DMS53 treated with DMSO at 0.1 percent for 48 hours (cell line): ENCODE measurements at regions not wholly inside any gene's neighbourhood (a gene's known extent, or its start where the extent isn't known, plus 50 kb on each side); places are given as distances from the start of the nearest gene placed in this dataset.
"Not testable (repeated sequence)": the region's sequence is repeated elsewhere in the genome, so short reads cannot be mapped to it uniquely, and the experiment has no call there.

Experiments used
- DNase-seq: peaks from one replicate; lab custom pipeline; 2025; ENCODE audit not compliant: unreplicated experiment; lab: John Stamatoyannopoulos, UW

GRCh38 chr7:131865911-131866310 is 309.5 kb upstream of the PODXL start:
- no peak for DNase-seq

- DNase-seq = no peak
Measured at GRCh38 chr7:131861620-131862346, 305.4 kb upstream of the PODXL start.

DNA sequence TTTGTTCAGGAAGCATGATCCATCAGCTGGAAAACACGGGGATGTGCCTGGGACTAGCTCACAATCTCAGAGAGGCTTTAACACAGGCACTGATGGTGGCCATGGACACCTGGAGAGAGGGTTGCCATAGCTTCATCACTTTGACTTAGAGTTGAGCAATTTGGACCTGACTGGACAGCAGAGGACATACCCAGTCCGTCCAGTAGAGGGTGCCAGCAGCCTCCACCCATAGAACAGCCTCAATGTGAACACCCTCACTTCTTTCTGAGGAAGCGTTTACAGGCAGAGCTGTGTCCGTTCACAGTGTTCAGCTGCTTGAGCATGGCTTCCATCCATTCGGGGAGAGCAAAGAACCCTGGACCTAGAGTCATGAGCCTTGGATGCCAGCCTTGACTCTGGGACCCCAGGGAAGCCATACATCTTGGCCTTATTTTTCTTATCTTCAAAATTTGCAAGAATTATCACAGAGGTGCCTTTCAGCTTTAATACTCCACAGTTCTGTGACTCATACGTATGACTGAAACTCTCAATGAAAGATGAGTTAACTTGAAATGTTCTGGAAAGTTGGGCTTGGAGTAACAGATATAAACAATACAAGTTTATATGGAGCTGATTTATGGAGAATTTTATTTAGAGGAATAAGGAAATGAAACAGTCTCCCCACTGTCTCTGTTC is 302.9 kb upstream of the PODXL start:
- peak; percentile 58 for DNase-seq

GRCh38 chr7:131858611-131859010 is 302.2 kb upstream of the PODXL start:
- DNase-seq = no peak

- no peak for DNase-seq
Measured at GRCh38 chr7:131849472-131849871, 293.0 kb upstream of the PODXL start.

GRCh38 chr7:131848033-131848432 is 291.6 kb upstream of the PODXL start:
- DNase-seq = no peak

- DNase-seq = no peak
Measured at GRCh38 chr7:131845573-131846314, 289.3 kb upstream of the PODXL start.

- no peak for DNase-seq
Measured at GRCh38 chr7:131844369-131844768, 287.9 kb upstream of the PODXL start.

- no peak for DNase-seq
Measured at GRCh38 chr7:131843898-131844331, 287.5 kb upstream of the PODXL start.

- DNase-seq = no peak
Measured at GRCh38 chr7:131839967-131840690, 283.7 kb upstream of the PODXL start.

DNA sequence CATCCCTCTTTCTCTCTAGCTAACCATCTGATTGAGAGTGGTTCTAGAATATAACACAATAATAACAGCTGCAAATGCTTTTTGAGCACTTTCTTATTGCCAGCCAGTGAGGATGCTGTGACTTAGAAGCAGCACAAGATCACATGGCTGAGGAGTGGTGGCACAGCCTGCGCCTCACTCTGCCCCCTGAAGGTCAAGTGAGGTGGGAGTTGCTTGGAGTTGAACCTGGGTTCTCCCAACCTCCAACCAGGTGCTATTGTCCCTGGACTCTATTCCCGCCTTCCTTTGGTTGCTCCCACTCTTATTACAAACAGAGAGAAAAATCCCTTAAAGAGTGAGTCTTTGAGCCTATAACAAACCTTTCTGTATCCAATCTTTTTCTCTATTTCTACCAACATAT is 280.3 kb upstream of the PODXL start:
- no peak for DNase-seq

DNA sequence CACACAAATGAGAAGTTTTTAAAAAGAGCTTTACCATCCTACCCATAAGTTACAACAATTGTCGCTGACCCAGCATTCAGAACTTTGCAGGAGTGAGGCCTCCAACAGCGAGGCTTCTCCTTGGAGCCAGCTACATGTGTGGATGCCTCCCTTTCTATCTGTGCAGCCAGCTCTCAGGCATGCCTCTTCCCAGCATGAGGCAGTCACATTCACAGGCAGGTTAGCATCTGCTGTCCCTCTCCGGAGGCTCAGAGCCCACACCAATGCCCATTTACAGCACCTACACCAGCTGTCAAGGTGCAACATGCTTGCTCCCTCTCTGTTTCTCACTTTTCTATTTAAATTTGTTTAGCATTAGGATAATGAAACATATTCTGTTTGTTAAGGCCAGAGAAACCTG is 278.7 kb upstream of the PODXL start:
- DNase-seq = no peak

- no peak for DNase-seq
Measured at GRCh38 chr7:131830681-131831080, 274.3 kb upstream of the PODXL start.

DNA sequence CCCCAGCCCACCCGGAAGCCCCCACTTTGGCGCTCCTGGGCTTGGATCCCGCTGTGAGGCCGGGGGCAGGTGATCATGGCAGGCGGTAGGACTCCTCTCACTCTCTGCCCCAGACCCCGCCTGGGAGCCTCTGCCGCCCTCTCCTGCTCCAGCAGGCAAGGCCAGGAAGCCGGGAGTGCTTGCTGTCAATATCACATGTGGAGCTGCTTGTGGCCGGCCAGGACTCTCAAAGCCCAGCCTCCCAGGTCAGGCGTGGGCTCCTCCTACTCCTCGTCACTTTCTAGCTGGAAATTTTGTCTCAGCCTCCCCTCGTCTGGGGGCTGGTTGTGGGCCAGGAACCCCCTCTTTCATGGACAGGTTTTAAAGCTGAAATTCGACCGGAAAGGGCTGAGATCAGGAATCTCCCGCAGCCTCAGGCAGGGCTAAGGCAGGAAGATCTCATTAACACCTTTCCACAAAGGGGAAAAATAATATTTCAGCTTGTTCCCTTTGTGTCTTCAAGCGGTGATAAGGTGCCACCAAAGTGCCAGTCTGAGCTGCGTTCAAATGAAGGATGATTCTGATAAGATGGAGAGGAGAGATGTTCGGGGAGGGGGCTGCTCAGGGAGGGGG is 273.6 kb upstream of the PODXL start:
- DNase-seq = peak; percentile 26

GRCh38 chr7:131827421-131827820 is 271.0 kb upstream of the PODXL start:
- DNase-seq = no peak

DNA sequence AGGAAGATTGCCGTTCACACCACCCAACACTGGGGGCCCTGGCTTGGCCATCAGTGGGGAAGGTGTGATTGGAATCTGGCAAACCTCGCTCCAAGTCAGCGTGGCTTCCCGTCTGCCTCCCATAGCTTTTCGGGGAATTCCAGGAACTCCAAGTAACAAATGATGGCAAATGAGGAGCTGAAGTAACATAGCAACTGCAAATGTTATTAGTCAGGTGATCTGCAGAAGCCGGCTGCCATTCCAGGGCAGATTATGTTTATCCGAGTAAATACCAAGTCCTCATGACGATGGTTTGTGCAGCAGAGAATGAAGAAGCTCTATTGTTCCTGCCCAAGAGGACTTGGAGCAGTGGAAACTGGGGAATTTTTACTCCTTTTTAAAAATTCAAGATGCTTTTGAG is 270.5 kb upstream of the PODXL start:
- no peak for DNase-seq

DNA sequence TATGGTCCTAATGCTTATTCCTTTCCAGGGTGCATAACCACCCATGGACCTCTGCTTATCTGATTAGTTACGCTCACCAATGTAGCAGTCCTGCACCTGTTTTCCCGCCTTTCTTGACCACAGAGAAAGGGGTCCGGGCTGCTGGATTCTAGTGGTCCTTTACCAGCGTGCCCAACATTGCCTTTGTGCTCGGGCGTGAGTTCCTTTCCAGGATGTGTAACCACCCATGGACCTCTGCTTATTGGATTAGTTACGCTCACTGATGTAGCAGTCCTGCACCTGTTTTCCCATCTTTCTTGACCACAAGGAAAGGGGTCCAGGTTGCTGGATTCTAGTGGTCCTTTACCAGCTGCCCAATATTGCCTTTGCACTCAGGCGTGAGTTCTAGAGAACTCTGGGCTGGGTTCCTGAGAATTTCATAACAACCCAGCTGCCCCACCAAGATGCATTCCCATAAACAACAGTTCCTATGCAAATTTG is 267.6 kb upstream of the PODXL start:
- DNase-seq = not testable (repeated sequence)

GRCh38 chr7:131819891-131820290 is 263.5 kb upstream of the PODXL start:
- DNase-seq = no peak

DNA sequence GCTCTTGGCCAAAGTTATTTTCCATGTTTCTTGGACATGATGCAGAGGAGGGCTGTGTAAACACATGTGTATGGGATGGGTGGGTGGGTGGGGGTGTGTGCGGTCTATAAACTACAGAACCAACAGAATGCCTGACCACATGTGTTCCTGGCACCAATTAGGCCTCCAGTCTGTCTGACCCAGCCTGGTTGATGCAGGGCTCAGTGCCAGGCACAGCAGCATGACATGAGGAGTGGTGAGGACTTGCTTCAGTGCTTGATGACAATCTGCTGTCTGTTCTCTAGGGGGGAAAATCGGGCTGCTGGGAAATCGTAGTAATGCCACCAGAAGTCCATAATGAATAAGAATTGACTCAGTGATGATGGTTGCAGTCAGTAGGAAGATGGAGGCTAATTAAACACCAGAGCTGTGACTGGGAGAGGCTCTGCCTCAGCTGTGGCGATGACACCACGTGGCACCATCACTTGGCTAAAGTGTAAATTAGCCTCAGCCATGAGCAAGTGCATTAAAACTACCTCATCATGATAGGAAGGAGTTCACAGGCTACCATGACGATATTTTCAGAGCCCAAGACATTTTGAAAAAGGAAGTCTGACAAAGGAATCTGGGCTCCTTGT is 260.1 kb upstream of the PODXL start:
- no peak for DNase-seq

DNA sequence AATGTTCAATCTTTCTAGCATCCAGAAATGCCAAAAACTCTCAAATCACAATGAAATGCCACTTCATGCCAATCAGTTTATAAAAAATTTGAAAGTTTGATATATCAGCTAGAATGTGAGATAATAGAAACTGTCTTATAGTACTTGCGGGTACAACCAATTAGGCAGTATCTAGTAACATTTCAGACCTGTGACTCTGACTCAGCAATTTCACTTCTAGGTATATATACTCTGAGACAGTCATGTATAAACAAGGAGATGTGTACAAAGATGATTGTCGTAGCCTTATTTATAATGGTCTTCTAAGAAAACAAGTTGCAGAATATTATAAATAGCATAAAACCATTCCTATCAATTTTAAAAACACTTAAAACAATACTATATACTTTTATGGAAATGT is 252.3 kb upstream of the PODXL start:
- no peak for DNase-seq
